ENCODE measurements at regions not wholly inside any gene's neighbourhood (a gene's known extent, or its start where the extent isn't known, plus 50 kb on each side); places are given as distances from the start of the nearest gene placed in this dataset.

GRCh38 chr4:167578906-167579305 lies 344.6 kb upstream of the SPOCK3 start:
- no peak overlapping the region for H3K4me3 ChIP-seq (ENCODE audit: low read depth, low read length)
- peak; percentile 4 for DNase-seq (ENCODE audit: low read depth, low spot score)
- in situ Hi-C loops (cut with HindIII; ENCODE audit: low sequenced_read_pairs): no loop called here
- no peak for TF ChIP-seq CTCF (IDR thresholded peaks at IDR 0.05; ENCODE audit: low read depth, low read length)

- DNase-seq (ENCODE audit: low read depth, low spot score): no peak
- TF ChIP-seq CTCF (IDR thresholded peaks at IDR 0.05; ENCODE audit: low read depth, low read length): no peak
- H3K4me3 ChIP-seq (ENCODE audit: low read depth, low read length): no peak overlapping the region
- in situ Hi-C loops (cut with HindIII; ENCODE audit: low sequenced_read_pairs): no loop called here
Observed at GRCh38 chr4:167581449-167581965, 347.2 kb upstream of the SPOCK3 start.

- H3K4me3 ChIP-seq (ENCODE audit: low read depth, low read length): no peak overlapping the region
- DNase-seq (ENCODE audit: low read depth, low spot score): no peak
- no peak for TF ChIP-seq CTCF (IDR thresholded peaks at IDR 0.05; ENCODE audit: low read depth, low read length)
- in situ Hi-C loops (cut with HindIII; ENCODE audit: low sequenced_read_pairs): no loop called here
Observed at GRCh38 chr4:167587361-167587760, 353.1 kb upstream of the SPOCK3 start.

GRCh38 chr4:167595898-167596297 lies 361.6 kb upstream of the SPOCK3 start:
- TF ChIP-seq CTCF (IDR thresholded peaks at IDR 0.05; ENCODE audit: low read depth, low read length): no peak
- in situ Hi-C loops (cut with HindIII; ENCODE audit: low sequenced_read_pairs): no loop called here
- no peak for DNase-seq (ENCODE audit: low read depth, low spot score)
- no peak overlapping the region for H3K4me3 ChIP-seq (ENCODE audit: low read depth, low read length)

- in situ Hi-C loops (cut with HindIII; ENCODE audit: low sequenced_read_pairs): no loop called here
- DNase-seq (ENCODE audit: low read depth, low spot score): no peak
- no peak overlapping the region for H3K4me3 ChIP-seq (ENCODE audit: low read depth, low read length)
- no peak for TF ChIP-seq CTCF (IDR thresholded peaks at IDR 0.05; ENCODE audit: low read depth, low read length)
Observed at GRCh38 chr4:167602157-167602556, 367.9 kb upstream of the SPOCK3 start.

DNA sequence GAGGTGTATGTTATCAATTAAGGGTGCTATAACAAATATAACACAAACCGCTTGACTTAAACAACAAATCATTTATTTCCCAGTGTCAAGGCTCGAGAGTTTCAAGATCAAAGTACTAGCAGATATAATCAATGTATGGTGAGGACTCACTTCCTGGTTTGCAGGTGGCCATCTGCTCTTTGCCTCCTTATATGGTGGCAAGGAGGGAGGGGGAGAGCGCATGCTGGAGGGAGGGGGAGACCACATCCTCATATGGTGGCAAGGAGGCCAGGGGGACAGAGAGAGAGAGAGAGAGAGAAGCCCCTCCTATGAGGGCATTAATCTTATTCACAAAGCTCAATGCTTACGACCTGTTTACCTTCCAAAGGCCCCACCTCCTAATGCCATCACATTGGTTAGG lies 372.3 kb upstream of the SPOCK3 start:
- TF ChIP-seq CTCF (IDR thresholded peaks at IDR 0.05; ENCODE audit: low read depth, low read length): no peak
- in situ Hi-C loops (cut with HindIII; ENCODE audit: low sequenced_read_pairs): no loop called here
- no peak overlapping the region for H3K4me3 ChIP-seq (ENCODE audit: low read depth, low read length)
- DNase-seq (ENCODE audit: low read depth, low spot score): no peak

DNA sequence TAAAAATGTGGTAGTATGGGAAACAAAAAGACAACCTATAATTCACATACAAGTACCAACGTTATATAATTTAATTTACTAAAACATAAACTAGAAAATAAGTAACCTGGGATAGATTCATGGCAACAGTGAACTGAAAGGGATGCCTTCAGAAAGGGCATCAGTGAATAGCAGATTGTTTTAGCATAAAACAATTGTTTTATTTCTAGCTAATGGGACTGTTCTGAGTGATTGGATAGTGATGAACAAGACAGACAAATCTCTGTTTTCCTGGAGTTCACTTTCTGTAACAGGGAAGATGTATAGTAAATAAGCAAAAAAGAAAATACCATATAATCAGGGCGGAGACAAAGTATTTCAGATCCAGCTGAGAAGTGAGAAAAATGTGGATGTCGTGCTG lies 379.1 kb upstream of the SPOCK3 start:
- H3K4me3 ChIP-seq (ENCODE audit: low read depth, low read length): no peak overlapping the region
- no peak for DNase-seq (ENCODE audit: low read depth, low spot score)
- no peak for TF ChIP-seq CTCF (IDR thresholded peaks at IDR 0.05; ENCODE audit: low read depth, low read length)
- in situ Hi-C loops (cut with HindIII; ENCODE audit: low sequenced_read_pairs): no loop called here
